Stimulated activated CD4-positive, alpha-beta T cell treated with anti-CD3 and anti-CD28 coated beads, Interleukin-12 subunit alpha, Interleukin-12 subunit beta, amount 100 ng/mL, for 4 hours (primary cell): ENCODE measurements at regions not wholly inside any gene's neighbourhood (a gene's known extent, or its start where the extent isn't known, plus 50 kb on each side); places are given as distances from the start of the nearest gene placed in this dataset.

Source experiments
- DNase-seq: peaks from one replicate; pipeline ENCODE4 v3.0.0-alpha.2; 2020

- no peak for DNase-seq
Observed at GRCh38 chr6:5946701-5947100, 60.0 kb downstream of the NRN1 start.

GRCh38 chr6:5946181-5946580 lies 60.5 kb downstream of the NRN1 start:
- no peak for DNase-seq

- DNase-seq, result no peak
Observed at GRCh38 chr6:5943591-5943990, 63.1 kb downstream of the NRN1 start.

- no peak for DNase-seq
Observed at GRCh38 chr6:5942591-5942990, 64.1 kb downstream of the NRN1 start.

GRCh38 chr6:5941188-5941587 lies 65.5 kb downstream of the NRN1 start:
- DNase-seq, result no peak

GRCh38 chr6:5938934-5939333 lies 67.8 kb downstream of the NRN1 start:
- no peak for DNase-seq

GRCh38 chr6:5937936-5938706 lies 68.6 kb downstream of the NRN1 start:
- no peak for DNase-seq

- DNase-seq, result no peak
Observed at GRCh38 chr6:5937169-5937909, 69.4 kb downstream of the NRN1 start.

- no peak for DNase-seq
Observed at GRCh38 chr6:5936631-5937030, 70.1 kb downstream of the NRN1 start.

- DNase-seq, result no peak
Observed at GRCh38 chr6:5936140-5936539, 70.6 kb downstream of the NRN1 start.

- no peak for DNase-seq
Observed at GRCh38 chr6:5930968-5931367, 75.8 kb downstream of the NRN1 start.

GRCh38 chr6:5930143-5930770 lies 76.5 kb downstream of the NRN1 start:
- DNase-seq, result no peak

- DNase-seq, result no peak
Observed at GRCh38 chr6:5923840-5924239, 82.9 kb downstream of the NRN1 start.

GRCh38 chr6:5922230-5922629 lies 84.5 kb downstream of the NRN1 start:
- no peak for DNase-seq

- DNase-seq, result no peak
Observed at GRCh38 chr6:5909721-5910120, 97.0 kb downstream of the NRN1 start.

- no peak for DNase-seq
Observed at GRCh38 chr6:5906842-5907241, 99.9 kb downstream of the NRN1 start.

GRCh38 chr6:5906340-5906670 lies 100.4 kb downstream of the NRN1 start:
- no peak for DNase-seq

GRCh38 chr6:5905431-5906339 lies 101.0 kb downstream of the NRN1 start:
- DNase-seq, result no peak

GRCh38 chr6:5904532-5904931 lies 102.2 kb downstream of the NRN1 start:
- DNase-seq, result no peak

- no peak for DNase-seq
Observed at GRCh38 chr6:5899216-5900045, 107.3 kb downstream of the NRN1 start.

- DNase-seq, result no peak
Observed at GRCh38 chr6:5898563-5898962, 108.2 kb downstream of the NRN1 start.

- no peak for DNase-seq
Observed at GRCh38 chr6:5898102-5898501, 108.6 kb downstream of the NRN1 start.
